Motor neuron (in vitro differentiated cells): ENCODE measurements at regions not wholly inside any gene's neighbourhood (a gene's known extent, or its start where the extent isn't known, plus 50 kb on each side); places are given as distances from the start of the nearest gene placed in this dataset.

Experiments
- ATAC-seq, 8 experiments: fragments of 200-7000 bp; cut with Tn5 transposase; replicated peaks in 6 of 8; 2 replicates each; pipeline ENCODE4 v1.8.0; 2021; ENCODE audit warnings: mild to moderate bottlenecking in 8 of 8, moderate library complexity in 8 of 8
- H3K27ac ChIP-seq, 2 donors: fragments of 250-450 bp; sonication (Bioruptor Pico); 2 replicates each; pipeline ENCODE4 v1.9.0; 2021; ENCODE audit warnings: antibody characterized with exemption in 2 of 2, mild to moderate bottlenecking in 2 of 2, moderate library complexity in 1 of 2
- H3K4me1 ChIP-seq, 2 donors: fragments of 250-450 bp; sonication (Bioruptor Pico); replicated peaks in 1 of 2; 2 replicates each; pipeline ENCODE4 v1.6.1; 2021; ENCODE audit warnings: antibody characterized with exemption in 2 of 2, mild to moderate bottlenecking in 2 of 2, moderate library complexity in 1 of 2
- H3K4me3 ChIP-seq, 5 donors: fragments of 250-450 bp; sonication (Bioruptor Pico); 2 replicates each; pipeline ENCODE4 v1.9.0; 2021; ENCODE audit warnings: antibody characterized with exemption in 5 of 5, mild to moderate bottlenecking in 5 of 5, moderate library complexity in 4 of 5
- WGBS, 10 experiments: fragments of 450-650 bp; shearing (Covaris generic); methylation state at CpG; one replicate each; pipeline ENCODE4 v1.0.0; 2022; 5-methylcytosine and 5-hydroxymethylcytosine counted together
- in situ Hi-C, 9 experiments: fragments of 400-800 bp; cut with MboI; loops; one replicate each; pipeline ENCODE4 v1.15.0; 2021; ENCODE audit warnings: low sequenced_read_pairs in 9 of 9, low pct_unique_long_range_greater_than_20kb in 2 of 9; ENCODE audit not compliant: unreplicated experiment in 9 of 9

GRCh38 chr7:106393564-106394251 is 108.9 kb upstream of the NAMPT start:
- 25 to 100% (median 70%) methylated on average over 1 to 6 of the region's 6 CpGs; no CpG with 5 or more reads in 1 of the 10 experiments for WGBS, 10 experiments
- no peaks in the 10 kb centered on the region for H3K4me1 ChIP-seq
- peak in 5 of 8 experiments; percentile 26 to 56 (median 39) for ATAC-seq
- no peak overlapping the region for H3K27ac ChIP-seq
- in situ Hi-C loops: no loop called here
- H3K4me3 ChIP-seq: no peak overlapping the region

GRCh38 chr7:106392590-106392989 is 107.8 kb upstream of the NAMPT start:
- ATAC-seq: no peak
- Histone ChIP-seq H3K4me1 (no peaks in the 10 kb centered on the region), H3K4me3 (no peak overlapping the region), H3K27ac (no peak overlapping the region)
- in situ Hi-C loops: no loop called here
- WGBS, 10 experiments: 56 to 100% (median 64%) methylated on average over 1 to 2 of the region's 2 CpGs; no CpG with 5 or more reads in 6 of the 10 experiments

DNA sequence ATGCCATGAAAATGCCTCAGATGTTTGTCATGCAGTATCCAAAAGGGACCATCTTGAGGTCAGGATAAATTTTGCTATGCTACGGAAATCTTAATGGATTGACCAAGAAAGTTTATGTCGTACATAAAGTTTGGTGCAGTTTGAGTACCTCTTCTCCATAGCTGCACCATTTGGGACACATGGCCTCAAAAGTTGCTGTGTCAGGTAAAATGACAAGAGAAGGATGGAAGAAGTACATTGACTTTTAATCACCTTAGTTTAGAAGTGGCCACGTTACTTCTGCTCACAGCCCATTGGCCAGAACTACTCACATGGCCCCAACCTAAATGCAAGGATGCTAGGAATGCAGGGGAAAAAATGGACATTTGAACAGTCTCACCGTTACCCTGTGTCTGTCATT is 107.4 kb upstream of the NAMPT start:
- no peak overlapping the region for H3K27ac ChIP-seq
- no peak for ATAC-seq
- H3K4me1 ChIP-seq: no peaks in the 10 kb centered on the region
- in situ Hi-C loops: no loop called here
- H3K4me3 ChIP-seq: no peak overlapping the region
- WGBS, 10 experiments: 70 to 100% (median 95%) methylated on average over 1 to 4 of the region's 4 CpGs; no CpG with 5 or more reads in 1 of the 10 experiments

DNA sequence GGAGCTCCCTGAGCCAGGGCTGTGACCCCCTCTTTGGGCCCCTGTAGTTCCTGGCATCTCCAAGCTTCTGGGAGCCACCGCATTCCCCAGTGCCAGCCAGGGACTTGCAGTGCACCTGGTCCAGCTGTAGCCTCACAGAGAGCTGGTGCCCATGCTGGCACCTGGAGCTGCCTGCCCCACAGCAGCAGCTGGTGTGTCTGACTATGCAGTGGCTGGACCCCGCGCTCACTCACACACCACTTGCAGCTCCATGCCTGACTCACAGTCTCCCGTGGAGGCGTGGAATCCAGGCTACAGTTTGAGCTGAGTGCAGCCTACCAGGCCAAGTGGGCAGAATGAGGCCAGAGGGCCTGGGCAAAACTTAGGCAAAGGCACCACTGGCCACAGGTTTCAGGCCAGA is 102.2 kb upstream of the NAMPT start:
- ATAC-seq: no peak
- Histone ChIP-seq H3K4me3 (no peak overlapping the region), H3K27ac (no peak overlapping the region), H3K4me1 (no peaks in the 10 kb centered on the region)
- in situ Hi-C loops: no loop called here
- WGBS, 10 experiments: 60 to 92% (median 83%) methylated on average over 2 to 3 of the region's 5 CpGs; no CpG with 5 or more reads in 7 of the 10 experiments

GRCh38 chr7:106384373-106384772 is 99.6 kb upstream of the NAMPT start:
- in situ Hi-C loops: no loop called here

DNA sequence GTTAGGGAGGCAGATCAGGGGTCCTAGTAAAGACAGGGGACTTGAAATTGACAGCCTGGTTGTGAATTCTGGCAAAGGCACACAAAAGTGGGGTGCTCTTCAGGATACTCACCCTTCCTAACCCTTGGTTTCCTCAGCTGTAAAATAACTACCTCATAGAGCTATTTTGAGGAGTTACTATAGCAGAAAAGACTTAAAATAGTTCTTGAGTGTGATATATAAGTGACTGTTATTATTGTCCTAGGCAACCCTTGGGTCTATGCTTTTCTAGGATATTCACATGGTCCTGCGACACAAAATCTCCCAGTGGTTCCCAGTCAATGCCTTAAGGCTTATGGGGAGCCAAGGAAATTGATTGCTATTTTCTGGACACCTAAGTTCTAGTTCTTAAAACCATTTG is 98.1 kb upstream of the NAMPT start:
- no peak overlapping the region for H3K27ac ChIP-seq
- H3K4me1 ChIP-seq: no peaks in the 10 kb centered on the region
- no peak overlapping the region for H3K4me3 ChIP-seq
- 71 to 100% (median 89%) methylated on average over 1 of the region's 1 CpG; no CpG with 5 or more reads in 5 of the 10 experiments for WGBS, 10 experiments
- ATAC-seq: no peak
- in situ Hi-C loops: no loop called here

More at GRCh38 chr7:106384373-106384772, 99.6 kb upstream of the NAMPT start:
- Histone ChIP-seq H3K4me1 (no peaks in the 10 kb centered on the region), H3K4me3 (no peak overlapping the region), H3K27ac (no peak overlapping the region)
- ATAC-seq: no peak

DNA sequence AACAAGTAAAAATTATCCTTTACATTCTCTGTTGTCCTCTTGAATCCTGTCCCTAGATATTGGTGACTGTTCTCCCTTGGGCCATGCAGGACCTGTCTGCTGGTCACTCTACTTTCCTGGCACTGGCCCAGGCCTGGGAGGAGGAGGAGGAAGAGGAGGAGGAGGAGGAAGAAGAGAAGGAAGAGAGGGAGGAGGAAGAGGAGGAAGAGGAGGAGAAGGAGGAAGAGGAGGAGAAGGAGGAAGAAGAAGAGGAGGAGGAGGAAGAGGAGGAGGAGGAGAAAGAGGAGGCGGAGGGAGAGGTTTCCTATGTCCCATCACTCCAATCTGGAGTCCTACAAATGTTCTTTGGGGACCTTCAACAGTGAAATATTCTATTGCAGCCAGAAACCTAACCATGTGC is 97.3 kb upstream of the NAMPT start:
- Histone ChIP-seq H3K4me1 (no peaks in the 10 kb centered on the region), H3K4me3 (no peak overlapping the region), H3K27ac (no peak overlapping the region)
- in situ Hi-C loops: no loop called here
- no CpG with 5 or more reads among the region's 1 CpG for WGBS, 10 experiments
- ATAC-seq: no peak

- 17 to 100% (median 91%) methylated on average over 1 to 2 of the region's 2 CpGs; no CpG with 5 or more reads in 4 of the 10 experiments for WGBS, 10 experiments
- Histone ChIP-seq H3K27ac (no peak overlapping the region), H3K4me1 (no peaks in the 10 kb centered on the region), H3K4me3 (no peak overlapping the region)
- in situ Hi-C loops: no loop called here
- no peak for ATAC-seq
Observed at GRCh38 chr7:106381252-106381651, 96.5 kb upstream of the NAMPT start.

- in situ Hi-C loops: no loop called here
- no peak overlapping the region for H3K4me3 ChIP-seq
- H3K27ac ChIP-seq: no peak overlapping the region
- no peak for ATAC-seq
- H3K4me1 ChIP-seq: no peaks in the 10 kb centered on the region
- WGBS, 10 experiments: 60 to 100% (median 86%) methylated on average over 1 to 2 of the region's 3 CpGs; no CpG with 5 or more reads in 5 of the 10 experiments
Observed at GRCh38 chr7:106377847-106378361, 93.1 kb upstream of the NAMPT start.

- 60 to 100% (median 98%) methylated on average over 1 to 3 of the region's 3 CpGs; no CpG with 5 or more reads in 4 of the 10 experiments for WGBS, 10 experiments
- Histone ChIP-seq H3K4me1 (no peaks in the 10 kb centered on the region), H3K27ac (no peak overlapping the region), H3K4me3 (no peak overlapping the region)
- no peak for ATAC-seq
- in situ Hi-C loops: no loop called here
Observed at GRCh38 chr7:106376026-106376799, 91.4 kb upstream of the NAMPT start.

- no peaks in the 10 kb centered on the region for H3K4me1 ChIP-seq
- ATAC-seq: no peak
- H3K4me3 ChIP-seq: no peak overlapping the region
- H3K27ac ChIP-seq: no peak overlapping the region
- in situ Hi-C loops: no loop called here
- 87 to 100% (median 100%) methylated on average over 1 to 2 of the region's 2 CpGs; no CpG with 5 or more reads in 4 of the 10 experiments for WGBS, 10 experiments
Observed at GRCh38 chr7:106375499-106375898, 90.7 kb upstream of the NAMPT start.

DNA sequence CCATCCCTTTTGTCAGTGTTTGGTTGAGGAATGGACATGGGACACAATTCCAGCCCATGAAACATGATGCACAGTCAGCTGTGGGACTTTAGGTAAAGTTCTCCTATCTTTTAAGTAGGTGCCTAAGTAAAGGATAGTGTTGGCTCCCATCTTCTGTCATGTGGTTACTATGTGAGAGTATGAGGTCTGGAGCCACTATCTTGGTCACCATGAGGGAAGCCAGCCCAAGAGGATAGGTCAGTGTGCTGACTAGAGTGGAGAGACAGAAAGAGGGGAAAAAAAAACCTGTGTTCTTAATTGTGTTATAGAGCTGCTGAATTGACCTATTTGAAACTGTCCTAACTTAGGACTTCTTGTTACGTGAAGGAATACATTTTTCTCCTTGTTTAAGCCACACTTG is 89.7 kb upstream of the NAMPT start:
- Histone ChIP-seq H3K4me1 (no peaks in the 10 kb centered on the region), H3K27ac (no peak overlapping the region), H3K4me3 (no peak overlapping the region)
- 60 to 100% (median 75%) methylated on average over 1 of the region's 1 CpG; no CpG with 5 or more reads in 4 of the 10 experiments for WGBS, 10 experiments
- ATAC-seq: no peak
- in situ Hi-C loops: no loop called here

GRCh38 chr7:106372595-106373318 is 88.0 kb upstream of the NAMPT start:
- in situ Hi-C loops: no loop called here
- ATAC-seq: no peak
- WGBS, 10 experiments: 0 to 64% (median 47%) methylated on average over 1 to 2 of the region's 3 CpGs; no CpG with 5 or more reads in 4 of the 10 experiments

More at GRCh38 chr7:106372595-106373318, 88.0 kb upstream of the NAMPT start:
- no peaks in the 10 kb centered on the region for H3K4me1 ChIP-seq
- H3K4me3 ChIP-seq: no peak overlapping the region
- no peak overlapping the region for H3K27ac ChIP-seq
